Pancreas (tissue), 2 donors: ENCODE measurements at regions not wholly inside any gene's neighbourhood (a gene's known extent, or its start where the extent isn't known, plus 50 kb on each side); places are given as distances from the start of the nearest gene placed in this dataset.

Source experiments
- microRNA-seq, 2 donors: library from miRNA; unstranded; fragments of <30 nt; microRNA quantifications; one replicate each; pipeline versions ENCODE4 to v1.1.0, GENCODE V29; 2019 to 2020
- donor health status: DM: no; HTN: no; CAD: no; lungs with moderate emphysema.
- donor health status: DM: no; HTN: no; CAD: no.

Small RNA genes in the stretch of these regions (microRNA-seq; reads per million reads assigned to microRNA genes)
- gene MIR588, result 0 reads per million in 2 donors
